B cell (primary cell): ENCODE measurements at regions not wholly inside any gene's neighbourhood (a gene's known extent, or its start where the extent isn't known, plus 50 kb on each side); places are given as distances from the start of the nearest gene placed in this dataset.

ENCODE experiments used
- EZH2 ChIP-seq: IDR thresholded peaks from 2 replicates; pipeline ENCODE4 v1.6.1; 2012; ENCODE audit warnings: borderline replicate concordance, low read depth, mild to moderate bottlenecking, moderate library complexity, low read length; ENCODE audit not compliant: insufficient read depth, poor library complexity, severe bottlenecking
- TF ChIP-seq, protein P1 (sequence below): fragments of 200-600 bp; IDR thresholded peaks from one replicate; pipeline ENCODE4 v1.8.0; 2022; ENCODE audit warnings: antibody characterized with exemption, mild to moderate bottlenecking

DNA sequence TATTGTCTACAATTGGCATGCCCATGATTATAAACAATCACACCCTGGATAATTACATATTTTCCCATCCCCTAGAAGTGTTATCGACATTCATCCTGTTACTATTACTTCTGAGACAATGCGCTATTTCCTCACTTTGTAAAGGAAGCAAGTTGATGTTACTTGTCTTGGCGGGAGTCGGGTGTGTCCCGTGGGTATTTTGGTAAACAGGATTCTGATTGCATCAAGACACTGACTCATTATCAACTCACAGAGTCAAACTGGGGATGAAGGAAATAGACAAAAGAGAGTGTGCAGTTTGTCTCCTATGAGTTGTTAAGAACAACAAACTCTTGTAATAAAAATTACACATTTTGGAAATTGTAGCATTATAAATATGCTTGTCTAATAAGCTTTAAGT is 142.7 kb downstream of the GALR1 start:
- TF ChIP-seq EZH2: no peak
- TF ChIP-seq, protein P1, sequence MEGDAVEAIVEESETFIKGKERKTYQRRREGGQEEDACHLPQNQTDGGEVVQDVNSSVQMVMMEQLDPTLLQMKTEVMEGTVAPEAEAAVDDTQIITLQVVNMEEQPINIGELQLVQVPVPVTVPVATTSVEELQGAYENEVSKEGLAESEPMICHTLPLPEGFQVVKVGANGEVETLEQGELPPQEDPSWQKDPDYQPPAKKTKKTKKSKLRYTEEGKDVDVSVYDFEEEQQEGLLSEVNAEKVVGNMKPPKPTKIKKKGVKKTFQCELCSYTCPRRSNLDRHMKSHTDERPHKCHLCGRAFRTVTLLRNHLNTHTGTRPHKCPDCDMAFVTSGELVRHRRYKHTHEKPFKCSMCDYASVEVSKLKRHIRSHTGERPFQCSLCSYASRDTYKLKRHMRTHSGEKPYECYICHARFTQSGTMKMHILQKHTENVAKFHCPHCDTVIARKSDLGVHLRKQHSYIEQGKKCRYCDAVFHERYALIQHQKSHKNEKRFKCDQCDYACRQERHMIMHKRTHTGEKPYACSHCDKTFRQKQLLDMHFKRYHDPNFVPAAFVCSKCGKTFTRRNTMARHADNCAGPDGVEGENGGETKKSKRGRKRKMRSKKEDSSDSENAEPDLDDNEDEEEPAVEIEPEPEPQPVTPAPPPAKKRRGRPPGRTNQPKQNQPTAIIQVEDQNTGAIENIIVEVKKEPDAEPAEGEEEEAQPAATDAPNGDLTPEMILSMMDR: no peak
